GM18508 (cell line): ENCODE measurements at regions not wholly inside any gene's neighbourhood (a gene's known extent, or its start where the extent isn't known, plus 50 kb on each side); places are given as distances from the start of the nearest gene placed in this dataset.
"Not testable (repeated sequence)": the region's sequence is repeated elsewhere in the genome, so short reads cannot be mapped to it uniquely, and the experiment has no call there.

ENCODE experiments used
- ATAC-seq: cut with Tn5 transposase; IDR thresholded peaks from one replicate; pipeline ENCODE4 v1.9.1; 2021; ENCODE audit warnings: moderate number of reproducible peaks; ENCODE audit not compliant: insufficient read depth, unreplicated experiment

- no peak for ATAC-seq
These were observed 127.9 kb upstream of the SYT13 start for GRCh38 chr11:45414088-45414487.

- ATAC-seq: no peak
These were observed 127.2 kb upstream of the SYT13 start for GRCh38 chr11:45413156-45413858.

- no peak for ATAC-seq
These were observed 126.4 kb upstream of the SYT13 start for GRCh38 chr11:45412521-45412920.

GRCh38 chr11:45412051-45412471 is 125.9 kb upstream of the SYT13 start:
- no peak for ATAC-seq

GRCh38 chr11:45411228-45411946 is 125.2 kb upstream of the SYT13 start:
- ATAC-seq: no peak

- no peak for ATAC-seq
These were observed 124.5 kb upstream of the SYT13 start for GRCh38 chr11:45410391-45411227.

GRCh38 chr11:45409587-45409986 is 123.4 kb upstream of the SYT13 start:
- no peak for ATAC-seq

GRCh38 chr11:45407226-45407625 is 121.1 kb upstream of the SYT13 start:
- no peak for ATAC-seq

GRCh38 chr11:45405916-45406670 is 120.0 kb upstream of the SYT13 start:
- no peak for ATAC-seq

- ATAC-seq: not testable (repeated sequence)
These were observed 117.4 kb upstream of the SYT13 start for GRCh38 chr11:45403521-45403920.

- ATAC-seq: no peak
These were observed 116.0 kb upstream of the SYT13 start for GRCh38 chr11:45402049-45402630.

- ATAC-seq: no peak
These were observed 114.5 kb upstream of the SYT13 start for GRCh38 chr11:45400591-45400990.

- ATAC-seq: no peak
These were observed 113.0 kb upstream of the SYT13 start for GRCh38 chr11:45399166-45399565.

GRCh38 chr11:45398325-45398724 is 112.2 kb upstream of the SYT13 start:
- no peak for ATAC-seq

GRCh38 chr11:45396394-45396793 is 110.3 kb upstream of the SYT13 start:
- no peak for ATAC-seq

- no peak for ATAC-seq
These were observed 109.8 kb upstream of the SYT13 start for GRCh38 chr11:45395947-45396346.

- no peak for ATAC-seq
These were observed 109.3 kb upstream of the SYT13 start for GRCh38 chr11:45395421-45395820.

- ATAC-seq: no peak
These were observed 108.3 kb upstream of the SYT13 start for GRCh38 chr11:45394294-45395085.

- no peak for ATAC-seq
These were observed 107.7 kb upstream of the SYT13 start for GRCh38 chr11:45393826-45394225.
